ENCODE measurements at regions not wholly inside any gene's neighbourhood (a gene's known extent, or its start where the extent isn't known, plus 50 kb on each side); places are given as distances from the start of the nearest gene placed in this dataset.

- Histone ChIP-seq H3F3A (replicated peaks; ENCODE audit: insufficient read depth) (peaks cover 3% of the 10 kb centered on the region), H3K36me3 (replicated peaks in 1 of 2; ENCODE audit: control insufficient read depth in 1 of 2, insufficient read depth in 2 of 2, low read length in 1 of 2) (no peaks in the 10 kb centered on the region), H3K27ac (ENCODE audit: low read depth in 2 of 2, low read length in 1 of 2) (no peak overlapping the region), H3K4me2 (no peak overlapping the region), H4K20me1 (ENCODE audit: insufficient read depth) (no peaks in the 10 kb centered on the region), H3K79me2 (ENCODE audit: insufficient read depth) (no peaks in the 10 kb centered on the region), H3K9me3 (no peaks in the 10 kb centered on the region), H3K9me2 (no peaks in the 10 kb centered on the region), H3K27me3 (ENCODE audit: insufficient read depth) (no peaks in the 10 kb centered on the region), H3K4me3 (ENCODE audit: low read depth in 2 of 2, low read length in 1 of 2) (no peak overlapping the region), H2AFZ (ENCODE audit: low read depth) (no peak overlapping the region), H3K4me1 (ENCODE audit: control insufficient read depth in 1 of 2, insufficient read depth in 2 of 2, low read depth in 1 of 2, low read length in 1 of 2) (no peaks in the 10 kb centered on the region), H3K9ac (no peak overlapping the region)
- DNase-seq = no peak
- TF ChIP-seq JUND (IDR thresholded peaks at IDR 0.05) = peak; percentile 24; the same call in 1 of the 2 replicates
- TF ChIP-seq, protein P1, sequence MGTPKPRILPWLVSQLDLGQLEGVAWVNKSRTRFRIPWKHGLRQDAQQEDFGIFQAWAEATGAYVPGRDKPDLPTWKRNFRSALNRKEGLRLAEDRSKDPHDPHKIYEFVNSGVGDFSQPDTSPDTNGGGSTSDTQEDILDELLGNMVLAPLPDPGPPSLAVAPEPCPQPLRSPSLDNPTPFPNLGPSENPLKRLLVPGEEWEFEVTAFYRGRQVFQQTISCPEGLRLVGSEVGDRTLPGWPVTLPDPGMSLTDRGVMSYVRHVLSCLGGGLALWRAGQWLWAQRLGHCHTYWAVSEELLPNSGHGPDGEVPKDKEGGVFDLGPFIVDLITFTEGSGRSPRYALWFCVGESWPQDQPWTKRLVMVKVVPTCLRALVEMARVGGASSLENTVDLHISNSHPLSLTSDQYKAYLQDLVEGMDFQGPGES (IDR thresholded peaks at IDR 0.05; ENCODE audit: low read depth, low read length) = no peak
- ChIA-PET CTCF (no interaction called here), POLR2A (no interaction called here)
- WGBS (ENCODE audit: low lambda C conversion rate) = 39% methylated on average over 3 of the region's 3 CpGs
Observed at GRCh38 chr1:221856228-221857093, 114.6 kb upstream of the DUSP10 start.

DNA sequence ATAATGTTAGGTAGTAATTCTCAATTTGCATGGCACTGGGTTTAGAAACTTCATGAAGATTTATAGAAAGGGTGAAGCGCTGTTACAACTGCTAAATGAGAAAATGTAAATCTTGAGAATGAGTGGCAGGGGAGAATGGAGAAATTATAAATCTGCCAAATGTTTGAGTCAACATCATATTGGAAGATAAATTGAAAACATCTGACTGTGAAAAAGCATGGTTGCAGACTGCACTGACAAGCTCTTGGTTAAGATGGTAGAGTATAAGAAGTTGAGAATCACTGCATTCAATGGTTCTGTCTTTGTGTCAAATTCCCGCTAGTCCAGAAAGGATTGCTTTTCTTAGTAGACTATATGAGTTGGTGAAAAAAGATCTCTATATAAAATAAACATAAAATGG, 113.3 kb upstream of the DUSP10 start:
- H3K9me2 ChIP-seq = no peaks in the 10 kb centered on the region
- H3K36me3 ChIP-seq (replicated peaks in 1 of 2; ENCODE audit: control insufficient read depth in 1 of 2, insufficient read depth in 2 of 2, low read length in 1 of 2) = no peaks in the 10 kb centered on the region
- WGBS (ENCODE audit: low lambda C conversion rate) = 94% methylated on average over 2 of the region's 2 CpGs
- H3K9ac ChIP-seq = no peak overlapping the region
- POLR2A ChIA-PET = no interaction called here
- no peak overlapping the region for H3K4me2 ChIP-seq
- no peak overlapping the region for H3K27ac ChIP-seq (ENCODE audit: low read depth in 2 of 2, low read length in 1 of 2)
- no peak overlapping the region for H3K4me3 ChIP-seq (ENCODE audit: low read depth in 2 of 2, low read length in 1 of 2)
- peaks cover 3% of the 10 kb centered on the region for H3F3A ChIP-seq (replicated peaks; ENCODE audit: insufficient read depth)
- no peaks in the 10 kb centered on the region for H3K4me1 ChIP-seq (ENCODE audit: control insufficient read depth in 1 of 2, insufficient read depth in 2 of 2, low read depth in 1 of 2, low read length in 1 of 2)
- no peaks in the 10 kb centered on the region for H3K9me3 ChIP-seq
- no peaks in the 10 kb centered on the region for H3K79me2 ChIP-seq (ENCODE audit: insufficient read depth)
- no peaks in the 10 kb centered on the region for H3K27me3 ChIP-seq (ENCODE audit: insufficient read depth)
- TF ChIP-seq MAX (IDR thresholded peaks at IDR 0.05; ENCODE audit: low read depth) (no peak), GATA2 (CRISPR knock-in tag; IDR thresholded peaks at IDR 0.05) (no peak), TCF12 (IDR thresholded peaks at IDR 0.05) (no peak), RXRA (IDR thresholded peaks at IDR 0.05; ENCODE audit: borderline replicate concordance, low read depth) (no peak)
- TF ChIP-seq, protein P2, sequence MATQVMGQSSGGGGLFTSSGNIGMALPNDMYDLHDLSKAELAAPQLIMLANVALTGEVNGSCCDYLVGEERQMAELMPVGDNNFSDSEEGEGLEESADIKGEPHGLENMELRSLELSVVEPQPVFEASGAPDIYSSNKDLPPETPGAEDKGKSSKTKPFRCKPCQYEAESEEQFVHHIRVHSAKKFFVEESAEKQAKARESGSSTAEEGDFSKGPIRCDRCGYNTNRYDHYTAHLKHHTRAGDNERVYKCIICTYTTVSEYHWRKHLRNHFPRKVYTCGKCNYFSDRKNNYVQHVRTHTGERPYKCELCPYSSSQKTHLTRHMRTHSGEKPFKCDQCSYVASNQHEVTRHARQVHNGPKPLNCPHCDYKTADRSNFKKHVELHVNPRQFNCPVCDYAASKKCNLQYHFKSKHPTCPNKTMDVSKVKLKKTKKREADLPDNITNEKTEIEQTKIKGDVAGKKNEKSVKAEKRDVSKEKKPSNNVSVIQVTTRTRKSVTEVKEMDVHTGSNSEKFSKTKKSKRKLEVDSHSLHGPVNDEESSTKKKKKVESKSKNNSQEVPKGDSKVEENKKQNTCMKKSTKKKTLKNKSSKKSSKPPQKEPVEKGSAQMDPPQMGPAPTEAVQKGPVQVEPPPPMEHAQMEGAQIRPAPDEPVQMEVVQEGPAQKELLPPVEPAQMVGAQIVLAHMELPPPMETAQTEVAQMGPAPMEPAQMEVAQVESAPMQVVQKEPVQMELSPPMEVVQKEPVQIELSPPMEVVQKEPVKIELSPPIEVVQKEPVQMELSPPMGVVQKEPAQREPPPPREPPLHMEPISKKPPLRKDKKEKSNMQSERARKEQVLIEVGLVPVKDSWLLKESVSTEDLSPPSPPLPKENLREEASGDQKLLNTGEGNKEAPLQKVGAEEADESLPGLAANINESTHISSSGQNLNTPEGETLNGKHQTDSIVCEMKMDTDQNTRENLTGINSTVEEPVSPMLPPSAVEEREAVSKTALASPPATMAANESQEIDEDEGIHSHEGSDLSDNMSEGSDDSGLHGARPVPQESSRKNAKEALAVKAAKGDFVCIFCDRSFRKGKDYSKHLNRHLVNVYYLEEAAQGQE (IDR thresholded peaks at IDR 0.05; ENCODE audit: low read depth, low read length) = no peak
- no peak for DNase-seq
- no peaks in the 10 kb centered on the region for H4K20me1 ChIP-seq (ENCODE audit: insufficient read depth)
- CTCF ChIA-PET = no interaction called here
- H2AFZ ChIP-seq (ENCODE audit: low read depth) = no peak overlapping the region
